ENCODE measurements at regions not wholly inside any gene's neighbourhood (a gene's known extent, or its start where the extent isn't known, plus 50 kb on each side); places are given as distances from the start of the nearest gene placed in this dataset.
"Not testable (repeated sequence)": the region's sequence is repeated elsewhere in the genome, so short reads cannot be mapped to it uniquely, and the experiment has no call there.

DNA sequence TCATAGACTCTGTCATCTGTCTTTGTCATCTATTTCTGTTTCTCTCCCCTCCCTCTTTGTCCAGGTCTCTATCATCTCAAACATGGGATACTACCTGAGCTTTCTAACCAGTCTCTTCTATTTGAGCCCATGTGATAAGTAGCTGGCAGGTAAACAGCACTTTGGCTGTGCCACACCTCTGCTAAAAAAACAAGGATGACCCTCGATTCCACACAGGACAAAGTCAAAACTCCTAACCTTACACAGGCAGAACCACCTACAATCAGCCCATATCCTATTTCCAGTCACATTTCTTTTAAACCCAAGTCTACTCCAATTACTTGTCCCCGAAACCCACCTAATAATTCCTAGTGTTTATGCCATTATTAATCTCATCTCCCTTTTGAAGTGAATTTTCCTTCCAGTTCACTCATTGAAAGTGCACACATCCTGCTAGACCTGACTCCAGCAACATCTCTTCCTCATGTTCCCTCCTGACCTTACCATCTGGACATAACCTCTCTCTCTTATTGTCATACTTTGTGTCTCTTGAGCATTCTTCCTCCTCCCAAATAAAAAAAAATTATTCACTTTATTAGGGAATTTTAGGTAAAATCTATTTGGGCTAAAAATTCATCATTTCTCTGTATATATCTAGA lies 256.1 kb upstream of the ONECUT1 start:
- TF ChIP-seq JUND (IDR thresholded peaks at IDR 0.05; ENCODE audit: low read depth) = no peak

DNA sequence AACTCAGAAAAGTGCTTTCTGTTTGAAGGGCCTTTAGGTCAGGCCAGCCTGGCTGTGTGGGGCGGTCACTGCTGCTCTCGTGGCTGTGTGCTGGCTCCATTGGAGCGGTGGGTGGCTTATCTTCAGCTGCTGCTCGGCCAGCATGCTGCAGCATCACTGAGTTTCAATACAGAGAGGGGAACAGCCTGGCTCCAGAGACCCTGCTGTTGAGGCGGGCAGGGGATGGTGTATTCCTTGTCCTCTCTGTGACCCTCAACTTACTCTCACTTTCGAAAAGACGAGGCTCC lies 248.5 kb upstream of the ONECUT1 start:
- TF ChIP-seq JUND (IDR thresholded peaks at IDR 0.05; ENCODE audit: low read depth) = no peak
- no peak for DNase-seq (ENCODE audit: low read depth in 1 of 2, low spot score in 1 of 2)
- in situ Hi-C loops (cut with HindIII; ENCODE audit: low pct_unique_long_range_greater_than_20kb, low sequenced_read_pairs) = no loop called here

More for the DNA sequence above, 256.1 kb upstream of the ONECUT1 start:
- no peak for DNase-seq (ENCODE audit: low read depth in 1 of 2, low spot score in 1 of 2)
- in situ Hi-C loops (cut with HindIII; ENCODE audit: low pct_unique_long_range_greater_than_20kb, low sequenced_read_pairs) = no loop called here

- DNase-seq (ENCODE audit: low read depth in 1 of 2, low spot score in 1 of 2) = no peak
- no peak for TF ChIP-seq JUND (IDR thresholded peaks at IDR 0.05; ENCODE audit: low read depth)
- in situ Hi-C loops (cut with HindIII; ENCODE audit: low pct_unique_long_range_greater_than_20kb, low sequenced_read_pairs) = no loop called here
Measured at GRCh38 chr15:53037904-53038654, 247.9 kb upstream of the ONECUT1 start.

DNA sequence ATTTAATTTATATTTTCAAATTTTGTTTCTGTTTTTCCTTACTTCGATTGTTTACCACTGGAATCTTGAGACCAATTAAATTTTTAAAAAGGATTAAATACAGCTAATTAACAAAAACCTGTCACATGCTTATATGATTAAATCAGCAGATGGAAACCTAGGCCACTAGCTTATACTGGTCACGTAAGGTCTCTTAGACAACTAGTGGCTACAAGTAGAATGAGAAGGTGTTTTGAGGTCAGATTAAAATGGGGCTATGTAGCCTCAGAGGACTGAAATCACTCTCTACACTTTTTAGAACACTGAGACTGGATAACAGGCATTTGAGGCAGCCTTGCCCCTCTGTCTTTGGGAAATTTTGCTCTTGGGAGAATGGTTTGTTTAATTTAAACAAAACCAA lies 246.5 kb upstream of the ONECUT1 start:
- TF ChIP-seq JUND (IDR thresholded peaks at IDR 0.05; ENCODE audit: low read depth) = no peak
- DNase-seq (ENCODE audit: low read depth in 1 of 2, low spot score in 1 of 2) = no peak
- in situ Hi-C loops (cut with HindIII; ENCODE audit: low pct_unique_long_range_greater_than_20kb, low sequenced_read_pairs) = no loop called here

DNA sequence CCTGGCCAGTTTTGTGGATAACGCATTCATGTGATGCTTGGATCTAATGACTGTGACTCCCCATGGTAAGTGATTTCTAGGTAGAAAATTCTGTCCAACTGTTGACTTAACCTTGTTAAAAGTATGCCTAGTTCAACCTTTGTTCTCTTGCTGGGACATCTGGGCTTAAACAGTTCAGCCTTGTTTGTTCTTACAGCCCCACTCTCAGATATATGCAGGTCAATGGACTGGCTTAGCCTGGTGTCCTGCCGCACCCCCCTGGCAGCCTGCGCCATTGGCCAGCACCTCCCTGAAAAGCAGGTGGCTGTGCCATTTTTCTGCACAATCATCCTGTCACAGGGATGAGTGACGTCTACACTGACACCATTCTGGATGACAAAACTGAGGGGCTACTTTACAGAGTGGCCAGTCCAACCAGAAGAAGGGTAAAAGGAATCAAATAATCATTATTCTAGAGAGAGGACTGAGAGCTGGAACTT lies 244.7 kb upstream of the ONECUT1 start:
- no peak for DNase-seq (ENCODE audit: low read depth in 1 of 2, low spot score in 1 of 2)
- in situ Hi-C loops (cut with HindIII; ENCODE audit: low pct_unique_long_range_greater_than_20kb, low sequenced_read_pairs) = no loop called here
- no peak for TF ChIP-seq JUND (IDR thresholded peaks at IDR 0.05; ENCODE audit: low read depth)

DNA sequence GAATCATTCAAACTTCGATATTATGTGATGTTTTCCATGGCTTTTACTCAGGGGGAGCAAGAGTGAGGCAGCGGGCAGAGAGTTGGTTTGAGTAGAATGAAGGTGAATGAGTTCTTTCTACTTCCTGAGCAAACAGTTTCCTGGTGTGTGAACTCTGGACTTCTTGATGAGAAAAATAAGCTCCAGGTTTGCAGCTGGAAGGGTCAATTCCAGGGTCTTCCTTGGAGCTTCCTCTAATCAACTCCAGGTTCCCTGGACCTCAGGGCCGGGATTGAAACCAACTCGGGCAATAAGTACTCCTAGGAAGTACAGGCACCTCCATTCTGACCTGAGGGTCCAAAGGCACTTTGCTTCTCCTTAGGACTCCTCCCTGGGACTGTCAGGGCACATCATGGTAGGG lies 243.6 kb upstream of the ONECUT1 start:
- in situ Hi-C loops (cut with HindIII; ENCODE audit: low pct_unique_long_range_greater_than_20kb, low sequenced_read_pairs) = no loop called here
- no peak for TF ChIP-seq JUND (IDR thresholded peaks at IDR 0.05; ENCODE audit: low read depth)
- no peak for DNase-seq (ENCODE audit: low read depth in 1 of 2, low spot score in 1 of 2)

- in situ Hi-C loops (cut with HindIII; ENCODE audit: low pct_unique_long_range_greater_than_20kb, low sequenced_read_pairs) = no loop called here
- DNase-seq (ENCODE audit: low read depth in 1 of 2, low spot score in 1 of 2) = no peak
- no peak for TF ChIP-seq JUND (IDR thresholded peaks at IDR 0.05; ENCODE audit: low read depth)
Measured at GRCh38 chr15:53031469-53031868, 241.3 kb upstream of the ONECUT1 start.

DNA sequence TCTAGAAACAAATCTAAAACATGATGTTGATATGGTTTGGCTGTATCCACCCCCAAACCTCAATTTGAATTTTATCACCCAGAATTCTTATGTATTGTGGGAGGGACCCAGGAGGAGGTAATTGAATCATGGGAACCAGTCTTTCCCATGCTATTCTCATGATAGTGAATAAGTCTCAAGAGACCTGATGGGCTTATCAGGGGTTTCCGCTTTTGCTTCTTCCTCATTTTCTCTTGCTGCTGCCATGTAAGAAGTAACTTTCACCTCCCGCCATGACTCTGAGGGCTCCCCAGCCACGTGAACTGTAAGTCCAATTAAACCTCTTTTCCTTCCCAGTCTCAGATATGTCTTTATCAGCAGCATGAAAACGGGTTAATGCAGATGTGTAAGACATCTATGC lies 232.7 kb upstream of the ONECUT1 start:
- no peak for TF ChIP-seq JUND (IDR thresholded peaks at IDR 0.05; ENCODE audit: low read depth)
- DNase-seq (ENCODE audit: low read depth in 1 of 2, low spot score in 1 of 2) = no peak
- in situ Hi-C loops (cut with HindIII; ENCODE audit: low pct_unique_long_range_greater_than_20kb, low sequenced_read_pairs) = no loop called here

GRCh38 chr15:53013329-53013728 lies 223.2 kb upstream of the ONECUT1 start:
- in situ Hi-C loops (cut with HindIII; ENCODE audit: low pct_unique_long_range_greater_than_20kb, low sequenced_read_pairs) = no loop called here
- no peak for DNase-seq (ENCODE audit: low read depth in 1 of 2, low spot score in 1 of 2)
- no peak for TF ChIP-seq JUND (IDR thresholded peaks at IDR 0.05; ENCODE audit: low read depth)

DNA sequence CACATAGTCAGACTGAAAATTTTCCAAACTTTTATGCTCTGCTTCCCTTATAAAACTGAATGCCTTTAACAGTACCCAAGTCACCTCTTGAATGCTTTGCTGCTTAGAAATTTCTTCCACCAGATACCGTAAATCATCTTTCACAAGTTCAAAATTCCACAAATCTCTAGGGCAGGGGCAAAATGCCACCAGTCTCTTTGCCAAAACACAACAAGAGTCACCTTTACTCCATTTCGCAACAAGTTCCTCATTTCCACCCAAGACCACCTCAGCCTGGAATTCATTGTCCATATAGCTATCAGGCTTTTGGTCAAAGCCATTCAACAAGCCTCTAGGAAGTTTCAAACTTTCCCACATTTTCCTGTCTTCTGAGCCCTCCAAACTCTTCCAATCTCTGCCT lies 221.6 kb upstream of the ONECUT1 start:
- in situ Hi-C loops (cut with HindIII; ENCODE audit: low pct_unique_long_range_greater_than_20kb, low sequenced_read_pairs); DNase-seq (ENCODE audit: low read depth in 1 of 2, low spot score in 1 of 2): not testable (repeated sequence)

DNA sequence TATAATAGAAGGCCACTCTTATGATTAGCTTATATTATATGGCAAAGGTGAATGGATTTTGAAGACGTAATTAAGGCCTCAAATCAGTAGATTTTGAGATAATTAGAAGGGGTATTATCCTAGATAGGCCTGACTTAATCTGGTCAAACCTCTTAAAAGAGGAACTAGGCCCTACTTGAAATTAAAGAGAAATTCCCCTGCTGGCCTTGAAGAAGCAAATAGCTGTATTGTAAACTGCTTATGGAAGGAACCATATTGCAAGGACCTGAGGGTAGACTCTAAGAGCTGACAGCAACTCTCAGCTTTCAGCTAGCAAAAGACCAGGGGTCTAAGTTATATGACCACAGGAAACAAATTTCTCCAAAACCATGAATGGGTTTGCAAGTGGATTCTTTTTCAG lies 219.0 kb upstream of the ONECUT1 start:
- TF ChIP-seq JUND (IDR thresholded peaks at IDR 0.05; ENCODE audit: low read depth) = no peak
- no peak for DNase-seq (ENCODE audit: low read depth in 1 of 2, low spot score in 1 of 2)
- in situ Hi-C loops (cut with HindIII; ENCODE audit: low pct_unique_long_range_greater_than_20kb, low sequenced_read_pairs) = no loop called here

DNA sequence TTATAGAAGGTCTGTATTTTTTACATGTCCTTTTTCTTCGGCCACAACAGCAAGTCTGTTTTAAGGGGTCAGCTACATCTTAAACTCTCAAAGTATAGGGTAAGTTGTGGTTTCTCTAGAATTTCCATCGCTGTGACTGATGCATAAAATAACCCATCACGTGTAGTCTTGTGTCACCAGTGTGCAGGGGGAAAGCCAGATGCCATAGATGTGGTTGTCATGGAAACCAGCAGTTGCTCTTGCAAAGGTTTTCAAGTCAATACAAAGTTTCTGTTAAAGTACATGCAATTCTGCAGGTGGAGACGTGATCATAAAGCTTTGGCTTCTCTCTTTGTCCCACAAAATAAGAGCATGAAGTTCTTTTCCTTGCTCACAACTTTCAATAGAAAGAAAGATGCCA lies 210.3 kb upstream of the ONECUT1 start:
- in situ Hi-C loops (cut with HindIII; ENCODE audit: low pct_unique_long_range_greater_than_20kb, low sequenced_read_pairs) = no loop called here
- DNase-seq (ENCODE audit: low read depth in 1 of 2, low spot score in 1 of 2) = no peak
- TF ChIP-seq JUND (IDR thresholded peaks at IDR 0.05; ENCODE audit: low read depth) = no peak

- no peak for DNase-seq (ENCODE audit: low read depth in 1 of 2, low spot score in 1 of 2)
- in situ Hi-C loops (cut with HindIII; ENCODE audit: low pct_unique_long_range_greater_than_20kb, low sequenced_read_pairs) = no loop called here
- TF ChIP-seq JUND (IDR thresholded peaks at IDR 0.05; ENCODE audit: low read depth) = no peak
Measured at GRCh38 chr15:52997123-52997522, 207.0 kb upstream of the ONECUT1 start.

DNA sequence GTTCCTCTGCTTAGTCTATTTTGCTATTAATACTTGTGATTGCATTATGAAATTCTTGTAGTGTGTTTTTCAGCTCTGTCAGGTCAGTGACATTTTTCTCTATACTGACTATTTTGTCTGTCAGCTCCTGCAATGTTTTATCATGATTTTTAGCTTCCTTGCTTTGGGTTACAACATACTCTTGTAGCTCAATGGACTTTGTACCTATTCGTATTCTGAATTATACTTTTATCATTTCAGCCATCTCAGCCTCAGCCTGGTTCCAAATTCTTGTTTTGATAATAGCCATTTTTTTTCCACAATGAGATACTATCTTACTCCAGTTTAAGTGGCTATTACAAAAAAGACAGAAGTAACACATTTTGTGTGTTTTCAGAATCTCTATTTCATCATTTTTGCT lies 204.2 kb upstream of the ONECUT1 start:
- DNase-seq (ENCODE audit: low read depth in 1 of 2, low spot score in 1 of 2) = no peak
- TF ChIP-seq JUND (IDR thresholded peaks at IDR 0.05; ENCODE audit: low read depth) = no peak
- in situ Hi-C loops (cut with HindIII; ENCODE audit: low pct_unique_long_range_greater_than_20kb, low sequenced_read_pairs) = no loop called here
